ENCODE measurements at regions not wholly inside any gene's neighbourhood (a gene's known extent, or its start where the extent isn't known, plus 50 kb on each side); places are given as distances from the start of the nearest gene placed in this dataset.

DNA sequence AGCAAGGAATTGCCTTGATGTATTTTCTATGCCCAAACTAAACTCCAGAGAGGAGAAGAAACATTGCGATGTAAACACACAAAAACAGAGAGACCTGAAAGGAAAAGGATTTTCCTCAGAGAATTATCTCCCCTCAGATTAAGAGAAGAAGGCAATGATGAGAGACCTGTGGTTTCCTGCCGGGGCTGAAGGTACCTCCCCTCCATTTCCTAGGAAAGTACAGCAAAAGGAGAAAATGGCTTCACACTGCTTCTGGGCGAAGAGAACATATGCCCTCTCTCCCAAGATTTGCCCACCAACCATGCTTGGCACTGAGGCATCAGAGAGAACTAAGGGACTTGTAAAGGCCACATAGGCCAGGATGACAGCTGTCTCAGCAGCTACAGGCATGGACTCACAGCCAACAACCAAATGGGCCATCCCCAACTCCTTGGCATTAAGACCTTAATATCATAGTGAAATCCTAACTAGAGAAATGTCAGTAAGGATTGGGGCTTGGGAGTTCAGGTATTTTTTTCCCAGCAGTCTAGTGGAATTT is 523.0 kb downstream of the PTPRC start:
- no peak for DNase-seq

GRCh38 chr1:199163267-199163666 is 524.4 kb downstream of the PTPRC start:
- DNase-seq: peak in 1 of 3 donors; percentile 36

- DNase-seq: no peak
These were observed 524.8 kb downstream of the PTPRC start for GRCh38 chr1:199163670-199164069.

GRCh38 chr1:199167460-199167859 is 528.6 kb downstream of the PTPRC start:
- no peak for DNase-seq

GRCh38 chr1:199168888-199169585 is 530.2 kb downstream of the PTPRC start:
- DNase-seq: no peak

DNA sequence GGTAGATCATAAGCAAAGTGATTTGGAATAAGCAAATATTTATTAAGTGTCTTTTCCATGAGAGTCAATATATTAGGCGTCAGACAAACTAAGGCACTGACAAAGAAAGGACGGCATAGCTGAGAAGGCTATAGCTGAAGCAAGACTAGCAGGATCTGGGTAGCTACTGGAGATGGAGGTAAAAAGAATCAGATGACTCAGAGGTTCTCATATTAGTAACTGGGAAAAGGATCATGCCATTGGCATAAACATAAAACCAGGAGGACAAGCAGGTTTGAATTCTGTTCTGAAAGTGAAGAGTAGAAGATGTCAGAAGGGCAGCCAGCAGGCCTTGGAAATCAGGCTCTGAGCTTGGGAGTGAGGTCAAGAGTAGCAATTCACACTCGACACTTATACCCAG is 531.9 kb downstream of the PTPRC start:
- DNase-seq: no peak

DNA sequence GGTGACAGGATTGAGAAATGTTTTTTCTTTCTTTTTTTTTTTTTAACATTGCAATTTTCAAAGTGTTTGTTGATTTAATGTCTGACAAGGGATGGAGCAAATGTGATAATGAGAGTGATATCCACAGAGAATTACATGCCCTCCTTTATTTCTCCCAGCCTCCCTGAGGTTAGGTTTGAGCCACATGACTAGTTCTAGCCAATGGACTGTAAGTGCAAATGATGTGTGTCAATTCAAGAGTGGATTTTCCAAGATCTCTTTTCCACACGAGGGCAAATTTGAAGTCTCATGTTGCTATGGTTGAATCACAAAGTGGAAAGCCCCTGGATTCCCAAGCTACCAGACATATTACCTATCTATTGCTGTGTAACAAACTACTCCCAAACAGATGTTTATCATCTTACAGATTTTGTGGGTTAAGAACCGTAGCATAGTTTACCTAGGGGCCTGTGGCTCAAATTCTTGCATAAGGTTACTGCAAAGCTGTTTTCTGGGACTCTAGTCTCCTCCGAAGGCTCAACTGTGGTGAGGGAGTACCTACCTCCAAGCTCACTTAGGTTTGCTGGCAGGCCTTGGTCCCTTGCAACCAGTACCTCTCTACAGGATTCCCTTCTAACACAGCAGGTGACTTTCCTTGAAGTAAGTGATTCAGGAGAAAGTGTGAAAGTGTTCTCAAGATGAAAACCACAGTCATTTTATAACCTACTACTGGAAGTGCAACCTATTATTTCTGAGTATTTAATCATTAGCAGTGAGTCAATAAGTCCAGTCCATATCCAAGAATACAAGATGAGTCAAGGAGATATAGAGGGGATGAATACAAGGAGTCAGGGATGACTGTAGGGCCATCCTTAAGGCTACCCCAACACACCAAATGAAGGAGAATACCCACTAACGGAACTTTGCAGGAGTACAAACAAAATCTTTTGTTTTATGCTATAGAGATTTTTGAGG is 533.6 kb downstream of the PTPRC start:
- DNase-seq: no peak

GRCh38 chr1:199173356-199173755 is 534.5 kb downstream of the PTPRC start:
- peak in 1 of 3 donors; percentile 17 for DNase-seq

GRCh38 chr1:199174336-199174735 is 535.5 kb downstream of the PTPRC start:
- DNase-seq: peak in 1 of 3 donors; percentile 39

GRCh38 chr1:199176713-199177112 is 537.9 kb downstream of the PTPRC start:
- no peak for DNase-seq

- no peak for DNase-seq
These were observed 538.4 kb downstream of the PTPRC start for GRCh38 chr1:199177241-199177640.

DNA sequence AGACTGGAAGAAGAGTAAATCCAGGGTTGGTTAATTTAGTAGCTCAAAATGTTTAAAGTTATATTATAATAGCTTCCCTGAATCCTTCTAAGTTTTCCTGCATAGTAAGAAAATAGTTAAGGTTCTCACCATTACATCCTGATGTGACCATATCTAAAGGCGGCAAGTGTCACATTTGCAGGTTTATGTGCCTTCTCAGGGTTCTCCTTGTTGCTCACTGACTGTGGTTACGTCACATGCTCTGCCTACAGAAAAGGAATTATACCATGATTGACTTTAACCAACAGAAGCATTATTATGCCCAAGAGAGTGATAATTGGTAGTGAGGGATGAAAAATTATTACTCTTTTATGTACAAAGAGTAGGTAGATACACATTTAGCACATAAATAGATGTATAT is 539.8 kb downstream of the PTPRC start:
- no peak for DNase-seq

DNA sequence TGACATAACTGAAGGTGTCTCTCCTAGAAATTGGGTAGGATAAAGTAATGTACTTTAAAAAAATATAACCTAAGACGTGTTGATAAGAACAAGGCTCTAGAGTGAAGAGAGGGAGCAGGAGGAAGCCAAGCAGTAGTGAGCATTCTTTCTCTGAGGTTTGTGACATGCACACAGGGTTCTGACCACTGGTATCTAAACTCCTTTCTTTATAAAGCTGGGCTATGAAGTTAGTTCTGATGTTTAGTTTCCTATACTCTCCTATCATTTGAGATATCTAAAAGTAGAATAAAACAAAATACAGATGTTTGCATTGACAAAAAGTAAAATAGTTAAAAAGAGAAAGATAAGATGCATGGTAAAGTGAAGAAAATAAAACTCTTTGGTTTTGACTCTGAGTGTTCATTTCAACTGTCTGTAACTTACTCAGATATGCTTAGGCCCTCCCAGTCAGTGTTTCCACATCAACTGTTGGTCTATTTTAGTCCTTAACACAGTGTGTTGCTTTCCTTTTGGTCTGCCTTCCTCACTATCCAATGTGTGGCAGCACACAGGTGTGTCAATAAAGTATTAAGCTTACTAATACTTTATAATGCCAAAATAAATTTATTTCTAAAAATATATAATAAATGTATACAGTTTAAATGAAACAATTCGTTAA is 543.5 kb downstream of the PTPRC start:
- no peak for DNase-seq

GRCh38 chr1:199184180-199184579 is 545.3 kb downstream of the PTPRC start:
- no peak for DNase-seq

DNA sequence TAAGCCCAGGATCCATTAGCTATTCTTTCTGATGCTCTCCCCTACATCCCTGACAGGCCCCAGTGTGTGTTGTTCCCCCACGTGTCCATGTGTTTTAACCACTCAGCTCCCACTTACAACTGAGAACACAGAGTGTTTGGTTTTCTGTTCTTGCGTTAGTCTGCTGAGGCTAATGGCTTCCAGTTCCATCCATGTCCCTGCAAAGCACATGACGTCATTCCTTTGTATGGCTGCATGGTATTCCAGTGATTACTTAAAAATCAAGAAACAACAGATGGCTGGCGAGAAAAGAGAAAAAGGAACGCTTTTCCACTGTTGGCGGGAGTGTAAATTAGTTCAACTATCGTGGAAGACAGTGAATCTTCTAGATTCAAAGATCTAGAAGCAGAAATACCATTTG is 556.0 kb downstream of the PTPRC start:
- no peak for DNase-seq

DNA sequence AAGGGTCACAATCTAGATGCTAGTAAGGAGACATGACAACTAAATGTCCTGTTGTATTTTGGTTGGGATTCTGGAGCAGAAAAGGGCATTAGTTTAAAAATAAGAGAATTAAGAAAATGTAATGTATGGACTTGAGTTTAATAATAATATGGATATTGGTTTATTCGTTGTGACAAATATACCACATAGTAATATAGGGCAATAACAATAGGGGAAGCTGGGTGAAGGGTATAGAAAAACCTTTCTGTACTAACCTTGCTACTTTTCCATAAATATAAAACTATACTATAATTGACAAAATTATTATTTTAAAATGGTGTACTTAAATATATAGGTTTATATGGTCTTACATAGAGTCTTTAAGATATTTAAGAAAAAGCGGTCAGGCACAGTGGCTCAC is 558.9 kb downstream of the PTPRC start:
- DNase-seq: no peak

DNA sequence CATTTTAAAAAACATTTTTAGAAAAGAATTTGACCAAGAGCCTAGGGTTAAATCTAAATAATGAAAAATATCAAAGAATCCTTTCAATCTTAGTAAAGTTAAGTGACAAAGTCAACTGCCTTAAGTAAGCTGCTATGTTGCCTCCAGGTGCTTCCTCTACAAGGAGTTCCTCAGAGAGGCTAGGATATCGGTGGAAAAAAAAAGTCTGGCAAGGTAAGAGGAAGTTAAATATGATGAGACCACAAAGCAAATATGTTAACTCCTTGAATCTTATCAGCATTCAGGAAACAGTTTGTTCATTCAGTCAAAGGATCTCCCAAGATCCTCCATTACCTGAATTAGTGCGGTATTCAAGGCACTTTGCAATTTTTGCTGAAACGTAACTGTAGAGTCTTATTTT is 563.5 kb downstream of the PTPRC start:
- DNase-seq: no peak

- no peak for DNase-seq
These were observed 565.4 kb downstream of the PTPRC start for GRCh38 chr1:199204231-199204630.

DNA sequence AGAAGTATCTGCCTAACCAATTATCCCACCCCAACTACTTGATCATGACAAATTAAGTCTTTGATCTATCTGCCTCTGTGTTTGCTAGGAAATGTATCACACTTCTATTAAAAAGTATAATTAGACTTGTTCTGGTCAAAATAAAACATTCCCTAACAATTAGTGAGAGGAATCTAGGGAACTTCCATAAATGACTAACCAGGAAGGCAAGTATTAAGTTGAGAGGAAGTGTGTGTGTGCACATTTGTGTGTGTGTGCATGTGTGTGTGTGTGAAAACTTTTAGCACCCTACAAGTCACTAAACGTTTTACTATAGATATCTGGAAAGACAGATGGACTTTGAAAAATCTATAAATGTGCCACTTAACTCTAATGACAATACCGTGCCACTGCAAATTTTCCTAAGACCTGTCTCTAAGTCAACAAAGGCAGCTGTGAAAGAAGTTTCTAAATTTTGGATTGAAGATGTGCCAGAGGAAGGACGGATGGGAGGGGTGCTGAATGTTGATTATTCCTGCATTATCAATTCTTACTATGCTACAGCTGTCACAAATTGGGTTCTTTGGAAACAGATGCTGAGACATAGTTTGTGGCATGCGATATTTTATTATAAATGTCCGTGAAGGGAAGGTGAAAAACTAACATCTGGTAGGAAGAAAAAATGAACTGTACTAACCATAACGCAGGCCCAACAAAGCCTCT is 567.1 kb downstream of the PTPRC start:
- DNase-seq: no peak

DNA sequence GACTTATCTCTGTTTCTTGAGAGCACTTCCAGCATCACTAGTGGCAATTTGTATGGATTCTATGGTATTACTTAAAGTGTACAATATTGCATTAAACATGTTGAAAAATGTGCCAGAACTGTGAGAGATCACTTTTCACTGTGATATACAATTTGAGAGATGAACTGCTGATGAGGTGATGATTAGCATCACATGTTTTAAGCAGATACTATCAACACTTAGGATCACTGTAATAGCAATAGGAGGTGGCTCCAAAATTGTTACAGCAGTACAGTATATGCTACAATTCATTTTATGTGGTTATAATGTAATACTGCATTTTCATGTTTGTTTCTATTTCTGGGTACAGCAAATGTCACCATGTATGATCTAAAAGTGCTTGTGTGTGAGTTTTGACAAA is 570.0 kb downstream of the PTPRC start:
- DNase-seq: no peak

GRCh38 chr1:199218065-199218464 is 579.2 kb downstream of the PTPRC start:
- no peak for DNase-seq

- DNase-seq: no peak
These were observed 579.7 kb downstream of the PTPRC start for GRCh38 chr1:199218533-199218932.

All from muscle of back (tissue), 3 donors.